Right hindlimb (tissue), 1 donor: ENCODE measurements at regions not wholly inside any gene's neighbourhood (a gene's known extent, or its start where the extent isn't known, plus 50 kb on each side); places are given as distances from the start of the nearest gene placed in this dataset.

Source experiments
- DNase-seq: peaks from one replicate; pipeline ENCODE4 v3.0.0-alpha.2; 2018

DNA sequence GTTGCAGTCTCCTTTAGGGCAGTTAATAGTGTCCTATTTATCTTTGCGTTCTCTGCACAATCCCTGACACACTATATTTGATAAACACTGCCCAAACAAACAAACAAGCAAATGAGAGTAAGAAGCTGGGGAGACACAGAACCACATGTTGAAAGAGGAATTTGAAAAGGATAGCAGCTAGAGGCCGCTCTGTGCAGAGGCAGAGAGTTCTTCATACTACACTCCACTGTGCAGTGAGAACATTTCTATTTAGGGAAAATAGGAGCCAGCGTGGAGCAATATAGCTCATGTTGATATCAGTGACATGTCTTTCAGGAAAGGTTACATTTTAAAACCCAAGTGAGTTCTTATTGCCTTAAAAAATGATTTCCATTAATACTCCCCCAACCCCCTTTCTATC, 140.3 kb upstream of the SEL1L start:
- no peak for DNase-seq

DNA sequence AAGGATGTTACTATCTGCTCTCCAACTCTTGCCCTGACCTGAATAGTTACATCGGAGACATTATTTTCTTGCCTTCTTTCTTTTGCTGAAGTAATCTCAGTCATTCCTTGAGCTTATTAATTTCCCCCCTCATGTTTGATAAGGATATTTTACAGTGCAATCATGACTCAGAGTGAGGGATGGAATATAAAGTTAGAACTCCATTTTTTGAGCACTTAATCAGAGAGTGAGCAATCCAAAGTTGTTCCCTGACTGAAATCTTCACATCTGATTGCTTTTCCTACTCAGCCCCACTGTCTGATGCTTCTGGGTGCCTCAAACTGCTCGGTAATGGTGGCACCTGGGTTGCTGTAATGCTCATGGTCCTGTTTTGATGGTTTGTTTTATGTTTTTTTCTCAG, 142.7 kb upstream of the SEL1L start:
- DNase-seq = no peak

DNA sequence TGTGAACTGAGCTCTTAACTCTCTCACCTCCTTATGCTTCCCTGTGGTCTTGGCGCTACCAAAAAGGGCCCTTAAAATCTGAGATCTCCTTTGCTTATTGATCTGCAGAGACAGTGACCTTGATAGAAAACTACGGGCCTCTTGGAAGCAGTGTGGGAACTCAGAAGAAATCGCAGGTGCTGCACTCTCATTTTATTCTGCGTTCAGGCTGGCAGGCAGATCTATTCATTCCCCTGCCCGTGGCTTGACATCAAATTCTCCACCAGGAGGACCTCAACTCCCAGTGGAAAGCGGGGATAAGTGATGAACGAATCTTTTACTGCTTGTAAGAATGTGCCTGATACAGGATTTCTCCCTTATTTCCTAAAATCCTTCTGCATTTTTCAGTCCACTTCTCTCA, 143.2 kb upstream of the SEL1L start:
- DNase-seq = no peak

DNA sequence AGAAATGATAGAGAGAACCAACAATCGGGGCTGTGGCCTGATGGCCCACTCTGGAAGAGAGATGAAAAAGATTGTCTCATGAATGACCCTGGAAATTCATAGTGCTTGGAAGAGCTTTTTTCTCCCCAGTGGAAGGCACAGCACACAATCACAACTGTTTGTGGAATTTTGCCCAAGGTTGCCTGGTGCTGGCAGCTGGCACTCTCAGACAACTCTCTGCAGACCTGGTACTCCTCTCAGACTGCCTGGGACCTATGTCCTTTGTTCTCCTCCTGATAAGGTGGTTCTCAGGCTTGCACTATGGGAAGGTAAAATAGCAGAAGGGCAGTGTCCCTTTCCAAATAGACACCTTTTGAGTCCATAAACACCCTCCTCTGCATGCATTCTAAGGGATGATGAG, 144.1 kb upstream of the SEL1L start:
- DNase-seq = no peak

DNA sequence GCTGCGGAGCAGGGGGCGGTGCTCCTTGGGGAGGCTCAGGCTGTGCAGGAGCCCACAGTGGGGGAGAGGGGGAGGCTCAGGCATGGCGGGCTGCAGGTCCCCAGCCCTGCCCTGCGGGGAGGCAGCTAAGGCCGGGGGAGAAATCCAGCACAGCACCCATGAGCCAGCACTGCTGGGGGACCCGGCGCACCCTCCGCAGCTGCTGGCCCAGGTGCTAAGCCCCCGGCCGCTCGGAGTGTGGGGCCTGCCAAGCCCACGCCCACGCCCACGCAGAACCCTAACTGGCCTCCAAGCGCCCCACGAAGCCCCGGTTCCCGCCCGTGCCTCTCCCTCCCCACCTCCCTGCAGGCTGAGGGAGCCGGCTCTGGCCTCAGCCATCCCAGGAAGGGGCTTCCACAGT, 145.6 kb upstream of the SEL1L start:
- no peak for DNase-seq

DNA sequence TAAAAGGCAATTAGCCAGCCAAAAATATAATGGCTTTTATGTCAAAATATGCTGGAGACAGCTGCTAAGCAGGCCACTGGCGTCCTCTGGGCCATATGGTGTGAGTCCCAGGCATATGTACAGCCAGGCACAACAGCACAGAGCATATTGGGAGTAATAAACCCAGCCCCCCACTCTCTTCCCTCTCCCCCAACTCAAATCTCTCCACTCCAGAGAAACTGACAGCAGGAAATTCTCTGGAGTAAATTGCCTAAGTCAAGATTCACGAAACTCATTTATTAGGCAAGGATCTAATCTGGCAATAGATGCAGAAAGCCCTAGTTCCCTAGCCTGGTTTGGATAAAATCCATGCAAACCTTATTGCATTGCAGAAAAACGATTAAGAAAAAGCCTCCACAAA, 147.9 kb upstream of the SEL1L start:
- peak; percentile 50 for DNase-seq

DNA sequence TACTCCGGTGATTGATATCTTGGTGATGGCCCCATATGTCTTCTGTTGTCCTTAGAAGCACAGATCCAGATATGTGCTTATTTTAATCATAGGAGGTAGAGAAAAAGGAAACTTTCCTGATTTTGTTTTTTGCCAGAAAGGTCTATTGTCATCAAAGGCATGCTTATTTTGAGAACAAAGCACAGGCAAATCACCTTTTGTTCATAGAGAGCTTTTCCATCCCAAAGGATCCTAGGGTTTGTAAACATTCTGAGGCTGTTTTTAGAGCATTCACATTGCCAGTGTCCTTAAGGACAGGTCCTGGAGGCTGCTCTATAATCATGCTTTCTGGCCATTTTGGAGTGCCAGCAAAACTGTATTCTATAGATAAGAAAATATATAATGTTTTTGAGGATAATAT, 148.5 kb upstream of the SEL1L start:
- no peak for DNase-seq

DNA sequence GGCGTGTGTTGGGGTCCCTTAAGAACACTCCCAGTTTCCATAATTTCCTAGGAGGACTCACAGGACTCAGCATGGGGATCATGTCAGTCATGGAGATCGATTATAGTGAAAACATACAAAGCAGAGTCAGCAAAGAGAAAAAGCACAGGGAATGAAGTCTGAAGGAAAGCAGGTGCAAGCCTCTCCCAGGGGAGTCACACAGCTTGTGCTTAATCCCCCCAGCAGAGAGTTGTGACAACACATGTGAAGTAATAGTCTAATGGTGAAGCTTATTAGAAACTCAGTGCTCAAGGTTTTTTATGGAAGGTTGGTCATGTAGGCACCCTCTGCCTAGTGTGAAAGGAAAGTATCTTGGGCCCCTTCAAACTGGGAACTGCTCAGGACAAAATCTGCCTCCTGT, 149.0 kb upstream of the SEL1L start:
- DNase-seq = no peak

DNA sequence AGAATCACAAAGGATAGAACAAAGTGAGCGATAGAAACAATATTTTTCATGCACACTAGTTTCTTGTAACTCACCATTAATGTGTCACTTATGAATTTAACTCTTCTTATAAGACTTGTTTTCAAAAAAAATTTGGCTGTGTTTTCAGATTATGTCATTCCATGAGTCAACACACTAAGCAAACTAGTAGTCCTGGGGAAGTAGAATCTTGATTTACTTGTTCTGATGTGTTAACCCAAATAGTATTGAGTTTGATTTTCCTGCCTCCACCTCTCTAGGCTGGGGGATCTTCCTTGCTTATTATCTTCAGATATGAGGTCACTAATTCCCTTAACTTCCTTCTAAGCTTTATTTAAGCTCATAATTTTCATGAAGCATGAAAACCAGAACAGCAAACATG, 151.0 kb upstream of the SEL1L start:
- no peak for DNase-seq

DNA sequence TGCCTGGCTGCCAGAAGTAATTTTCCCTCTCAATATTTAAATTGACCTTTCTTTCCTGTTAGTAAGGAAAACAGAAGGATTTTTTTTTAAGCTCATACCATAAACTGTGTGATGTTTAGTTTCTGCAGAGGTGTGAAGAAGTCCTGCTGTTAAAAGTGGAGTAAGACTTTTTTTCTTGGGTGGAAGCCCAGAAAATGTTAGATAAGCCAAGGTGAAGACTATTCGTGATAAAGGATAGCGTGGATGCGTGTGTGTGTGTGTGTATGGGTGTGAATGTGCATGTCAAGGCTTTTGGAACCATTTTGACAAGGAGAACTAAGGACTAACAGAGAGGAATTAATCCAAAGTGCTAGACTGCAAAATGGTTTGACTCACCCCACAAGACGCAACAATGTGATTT, 152.9 kb upstream of the SEL1L start:
- DNase-seq = no peak

DNA sequence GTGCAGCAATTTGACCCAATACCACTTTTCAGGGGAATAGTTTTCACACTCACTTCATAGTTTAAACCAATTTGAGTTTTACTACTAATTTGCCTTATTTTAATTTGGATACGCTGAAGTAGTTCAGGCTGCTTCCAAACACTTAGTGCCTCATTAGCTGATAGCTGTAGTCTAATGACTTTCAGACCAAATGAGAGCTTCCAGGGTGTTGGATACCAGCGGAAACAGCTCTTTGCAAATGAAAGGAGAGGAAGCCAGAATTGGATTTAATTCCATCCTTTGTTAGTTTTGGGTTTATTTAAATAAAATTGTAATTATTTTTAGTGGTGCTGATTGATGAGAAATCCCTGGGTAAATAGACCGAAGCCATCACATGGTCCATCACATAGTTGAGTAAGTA, 158.3 kb upstream of the SEL1L start:
- no peak for DNase-seq

DNA sequence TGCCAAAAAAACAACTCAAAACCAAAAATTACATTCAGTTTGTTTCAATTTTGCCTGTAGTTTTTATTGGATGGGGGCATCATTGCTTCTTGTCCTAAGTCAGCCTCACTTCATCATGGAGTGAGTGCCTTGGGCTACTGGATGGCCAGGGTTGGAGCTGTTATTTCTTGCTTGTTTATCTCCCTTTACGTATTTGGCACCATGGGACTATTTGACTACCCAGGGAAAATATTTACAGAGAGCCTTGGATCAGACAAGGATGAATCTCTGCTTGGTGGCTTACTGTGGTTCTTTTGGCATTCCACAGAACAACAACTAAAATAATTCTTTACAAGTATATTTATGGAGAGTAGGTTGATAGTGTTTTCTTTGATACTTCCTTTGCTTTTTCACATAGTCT, 160.8 kb upstream of the SEL1L start:
- DNase-seq = no peak

DNA sequence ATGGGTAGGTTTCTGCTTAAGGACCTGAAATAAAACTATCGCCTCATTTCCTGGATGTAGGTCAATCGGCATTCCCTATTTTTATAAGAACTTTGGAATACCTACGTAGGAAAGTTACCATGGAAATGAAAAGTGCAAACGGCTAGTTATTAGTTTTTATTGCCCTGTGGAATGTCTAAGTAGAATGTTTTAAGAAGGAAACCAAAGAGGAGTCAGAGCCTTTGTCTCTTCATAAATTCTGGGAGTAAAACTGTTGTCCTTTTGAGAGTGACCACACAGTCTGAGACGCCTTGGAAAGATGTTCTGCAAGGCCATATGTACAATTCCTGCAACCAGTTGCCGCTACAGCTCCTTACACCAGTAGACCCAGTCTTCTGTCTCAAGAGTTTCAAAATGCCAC, 176.0 kb upstream of the SEL1L start:
- DNase-seq = no peak

DNA sequence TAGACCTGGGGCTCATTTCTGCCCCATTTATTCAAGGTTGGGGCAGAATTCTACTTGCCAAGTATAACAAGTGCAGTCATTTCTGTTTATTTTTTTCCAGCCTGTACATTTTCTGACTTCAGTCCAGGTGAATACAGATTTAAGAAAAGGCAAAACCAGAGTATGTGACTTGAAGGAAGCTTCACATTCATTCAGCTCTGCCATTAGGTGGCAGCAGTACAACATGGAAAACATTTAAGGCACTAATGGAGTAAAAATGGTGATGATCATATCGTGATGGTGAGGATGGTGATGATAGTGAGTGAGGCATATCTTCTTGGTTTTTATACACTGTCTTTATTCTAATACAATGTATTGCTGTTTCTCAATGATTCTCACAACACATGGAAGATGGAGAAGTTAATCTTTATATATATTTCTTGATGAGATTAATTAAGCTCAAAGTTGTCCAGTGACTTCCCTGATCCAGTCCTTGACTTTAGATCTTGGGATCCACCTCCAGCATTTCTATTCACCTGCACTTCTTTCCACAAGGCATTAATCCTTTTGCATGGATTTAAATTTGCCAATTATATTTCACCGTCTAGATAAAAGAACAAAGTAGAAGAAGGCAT, 176.7 kb upstream of the SEL1L start:
- DNase-seq = peak; percentile 27

DNA sequence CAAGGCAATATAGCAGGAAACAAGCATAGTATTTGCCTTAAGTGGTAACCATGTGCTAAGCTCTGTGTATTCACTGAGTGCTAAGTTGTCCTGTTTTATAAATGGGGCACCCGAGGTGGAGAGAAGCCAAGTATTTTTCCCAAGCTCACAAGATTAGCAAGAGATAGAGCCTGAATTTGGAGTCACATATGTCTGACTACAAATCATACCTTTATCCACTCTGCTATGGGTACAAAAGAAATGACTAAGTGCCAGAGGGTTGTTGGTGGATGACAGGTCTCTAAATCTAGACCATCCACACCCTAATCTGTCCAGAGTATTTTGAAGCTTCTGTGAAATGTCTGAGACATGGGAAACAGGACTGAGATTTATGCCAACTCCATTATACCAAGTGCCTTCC, 182.1 kb upstream of the SEL1L start:
- DNase-seq = no peak

DNA sequence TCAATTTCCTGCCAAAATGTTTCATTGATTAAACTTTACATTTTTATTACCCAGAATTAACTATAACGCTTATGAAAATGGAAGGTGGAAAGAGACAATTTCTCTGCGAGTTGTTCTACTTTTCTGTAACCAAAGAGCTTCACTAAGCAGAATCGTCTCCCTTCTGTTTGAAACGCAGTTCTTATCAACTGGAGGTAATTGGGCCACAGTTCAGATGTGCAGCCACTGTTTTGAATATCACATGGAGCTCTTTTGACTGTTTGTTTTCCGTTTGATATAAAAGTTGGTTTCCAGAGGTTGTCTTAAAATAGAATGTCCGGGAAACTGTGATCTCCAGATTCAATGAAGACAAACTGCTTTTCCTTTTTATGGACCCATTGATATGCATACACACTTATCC, 183.3 kb upstream of the SEL1L start:
- no peak for DNase-seq

DNA sequence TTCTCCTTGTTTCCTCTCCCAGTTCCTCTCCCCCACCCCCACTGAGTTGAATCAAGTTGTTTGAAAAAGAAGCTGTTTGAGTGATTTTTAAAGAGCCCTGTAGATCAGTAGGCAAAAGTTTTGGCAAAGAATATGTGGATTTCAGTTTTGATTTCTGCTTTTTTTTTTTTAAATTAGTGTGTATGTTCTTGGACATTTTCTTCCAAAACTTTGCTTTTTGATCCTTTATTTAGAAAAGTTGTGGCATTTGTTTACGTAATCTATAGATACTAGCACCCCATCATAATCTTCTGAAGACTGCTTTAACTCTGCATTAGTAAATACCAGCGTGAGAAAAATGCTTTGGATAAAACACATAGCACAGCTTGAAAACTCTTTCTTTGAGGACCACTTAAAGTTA, 190.3 kb upstream of the SEL1L start:
- no peak for DNase-seq

DNA sequence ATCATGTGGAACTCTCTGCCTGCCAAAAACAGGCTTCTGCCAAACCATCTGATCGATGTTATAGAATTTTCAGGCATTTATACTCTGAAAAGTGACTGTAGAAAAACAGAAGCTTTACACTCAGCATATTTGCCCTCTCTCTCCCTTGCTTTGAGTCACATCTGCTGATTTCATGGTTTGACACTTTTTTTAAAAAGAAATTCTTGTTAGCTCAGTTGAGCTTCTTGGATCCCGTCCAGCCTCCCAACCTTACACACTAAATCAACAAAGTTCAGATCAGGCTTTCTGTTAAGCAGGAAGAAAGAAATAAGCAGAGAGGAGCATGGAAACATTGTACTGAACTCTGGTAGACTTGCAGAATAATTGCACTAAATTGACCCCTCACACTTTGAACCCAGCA, 193.6 kb upstream of the SEL1L start:
- peak; percentile 26 for DNase-seq

DNA sequence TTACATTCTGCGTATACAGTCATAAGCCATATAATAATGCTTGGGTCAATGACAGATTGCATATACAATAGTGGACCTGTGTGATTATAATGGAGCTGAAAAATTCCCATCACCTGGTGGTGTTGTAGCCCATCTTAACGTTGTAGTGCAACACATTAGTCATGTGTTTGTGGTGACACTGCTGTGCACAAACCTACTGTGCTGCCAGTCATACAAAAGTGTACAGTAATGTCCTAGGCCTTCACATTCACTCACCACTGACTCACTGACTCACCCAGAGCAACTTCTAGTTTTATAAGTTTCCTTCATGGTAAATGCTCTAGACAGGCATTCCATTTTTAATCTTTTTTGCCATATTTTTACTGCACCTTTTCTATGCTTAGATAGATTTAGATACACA, 194.8 kb upstream of the SEL1L start:
- no peak for DNase-seq

DNA sequence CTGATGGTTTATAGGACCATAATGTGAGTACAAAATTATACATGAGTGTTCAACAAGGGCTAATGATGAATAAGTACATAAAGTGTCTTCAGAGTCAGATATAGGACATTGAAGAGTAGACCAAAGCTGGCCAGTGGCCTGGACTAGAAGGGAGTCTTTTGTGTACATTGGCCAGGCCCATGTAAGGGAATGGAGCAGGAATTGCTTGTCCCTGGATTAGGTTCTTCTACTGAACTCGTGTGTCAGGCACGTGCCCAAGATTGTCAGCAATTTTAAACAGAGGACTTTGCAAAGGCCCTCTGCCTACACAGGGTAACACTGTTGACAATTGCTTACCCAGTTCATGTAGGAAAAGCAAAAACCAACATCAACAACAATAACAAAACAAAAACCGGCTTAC, 196.0 kb upstream of the SEL1L start:
- no peak for DNase-seq

DNA sequence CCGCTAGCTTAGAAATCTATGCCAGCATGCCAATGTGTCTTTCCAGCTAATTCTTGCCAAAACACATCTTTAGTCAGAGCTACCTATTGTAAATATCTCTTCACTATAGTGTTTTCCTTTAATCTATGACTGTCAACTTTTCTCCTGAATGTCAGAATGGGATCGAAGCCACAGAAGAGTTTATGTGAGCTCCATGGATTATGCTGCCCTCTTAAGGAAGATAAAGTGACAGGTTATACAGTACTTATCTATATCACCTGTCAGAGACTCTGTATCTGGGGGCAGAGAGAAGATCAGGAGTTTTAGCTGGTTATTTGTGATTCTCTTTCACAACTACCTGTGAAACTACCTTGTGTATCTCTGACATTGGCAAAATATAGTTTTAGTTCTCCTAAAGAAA, 204.3 kb upstream of the SEL1L start:
- no peak for DNase-seq

DNA sequence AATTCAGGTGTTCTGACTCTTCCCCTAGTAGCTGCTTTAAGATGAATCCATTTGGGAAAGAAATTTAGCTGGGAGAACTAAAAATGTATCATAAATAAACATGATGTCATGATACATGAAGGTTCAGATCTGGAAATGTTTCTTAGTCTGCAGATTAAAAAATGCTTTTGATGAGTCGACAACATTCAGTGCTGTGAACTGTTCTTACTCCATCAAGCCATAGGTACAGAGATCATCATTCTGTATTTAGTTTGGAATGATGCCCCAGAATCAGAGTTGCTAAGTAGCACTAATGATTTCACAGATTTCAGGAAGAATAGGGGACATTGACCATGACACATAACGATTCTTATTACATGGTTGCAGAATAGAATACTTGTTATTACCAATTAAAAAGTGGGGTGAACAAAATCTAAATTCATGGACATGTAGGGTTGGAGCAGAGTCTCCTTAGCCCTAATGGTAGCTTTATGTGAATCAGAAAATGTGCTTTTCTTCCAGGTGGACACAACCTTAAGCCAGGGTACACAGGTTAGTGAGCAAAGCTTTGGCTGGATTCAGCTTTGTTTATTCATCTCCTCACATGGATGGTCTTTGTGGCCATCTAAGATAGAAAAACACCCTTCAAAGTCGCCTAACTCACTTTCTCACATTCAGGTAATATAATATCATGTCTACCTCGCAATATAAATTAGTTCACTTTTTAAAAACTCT, 205.4 kb upstream of the SEL1L start:
- no peak for DNase-seq

DNA sequence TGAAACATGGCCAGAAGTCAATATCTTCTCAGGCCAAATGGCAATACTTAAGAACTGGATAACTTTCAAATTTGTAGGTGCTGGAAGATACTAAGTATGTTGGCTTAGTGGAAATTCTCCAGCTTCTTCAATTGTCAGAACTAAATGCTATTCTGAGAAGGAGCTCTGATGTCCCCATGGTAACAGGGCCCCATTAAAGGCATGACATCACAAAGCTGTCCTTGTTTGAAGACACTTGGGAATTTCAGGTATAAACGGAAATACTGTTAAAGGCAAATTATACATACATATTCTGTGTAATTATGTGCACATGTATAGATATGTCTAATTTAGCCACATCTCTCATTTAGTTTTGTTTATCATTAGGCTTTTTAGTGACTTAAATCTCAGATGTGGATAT, 210.0 kb upstream of the SEL1L start:
- no peak for DNase-seq

DNA sequence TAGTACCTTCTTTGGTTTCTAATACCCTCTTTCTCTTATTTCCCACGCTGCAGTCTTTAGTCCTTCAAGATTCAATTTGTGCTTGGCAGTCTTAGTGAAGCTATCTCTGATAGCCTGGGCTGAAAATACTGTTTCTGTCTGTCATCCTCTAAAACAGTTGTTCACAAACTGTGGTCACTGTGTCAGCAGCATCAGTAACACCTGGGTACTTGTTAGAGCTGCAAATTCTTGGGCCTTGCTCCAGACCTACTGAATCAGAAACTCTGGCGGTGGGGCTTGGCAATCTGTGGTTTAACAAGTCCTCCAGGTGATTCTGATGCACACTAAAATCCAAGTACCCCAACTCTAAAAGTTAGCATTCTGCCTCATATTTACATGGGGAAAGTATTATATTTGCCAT, 217.5 kb upstream of the SEL1L start:
- DNase-seq = no peak

DNA sequence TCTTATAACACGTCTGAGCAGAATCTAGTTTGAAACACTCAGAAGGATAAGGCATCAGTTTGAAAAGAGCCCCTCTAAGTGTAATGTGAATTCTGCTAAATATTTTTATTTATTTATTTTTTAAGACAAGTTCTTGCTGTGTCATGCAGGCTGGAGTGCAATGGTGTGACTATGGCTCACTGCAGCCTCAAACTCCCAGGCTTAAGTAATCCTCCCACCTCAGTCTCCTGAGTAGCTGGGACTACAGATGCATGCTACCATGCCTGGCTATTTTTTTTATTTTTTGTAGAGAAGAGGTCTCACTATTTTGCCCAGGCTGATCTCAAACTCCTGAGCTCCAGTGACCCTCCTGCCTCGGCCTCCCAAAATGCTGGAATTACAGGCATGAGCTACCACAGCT, 225.9 kb upstream of the SEL1L start:
- no peak for DNase-seq
